PC-9 (cell line): ENCODE measurements at regions not wholly inside any gene's neighbourhood (a gene's known extent, or its start where the extent isn't known, plus 50 kb on each side); places are given as distances from the start of the nearest gene placed in this dataset.

Source experiments
- BruUV-seq: library from RNA; stranded (reverse); fragments of 400-500 nt; replicated peaks from 2 replicates; lab custom pipeline; 2021; lab: Mats Ljungman, UMichigan
- CTCF ChIA-PET: fragments of 300-600 bp; sonication (Branson Sonifier 250); formaldehyde crosslinking; loops from one replicate; lab custom pipeline; 2022; ENCODE audit warnings: antibody characterized with exemption; lab: Charles Lee
- POLR2A ChIA-PET: fragments of 300-600 bp; sonication (Branson Sonifier 250); formaldehyde crosslinking; loops from one replicate; lab custom pipeline; 2022; ENCODE audit warnings: antibody characterized with exemption; ENCODE audit not compliant: unreplicated experiment; lab: Charles Lee
- DNase-seq, 2 experiments: peaks; one replicate each; pipeline versions ENCODE4 v3.0.0 to v3.0.0-alpha.2; 2015 to 2022; ENCODE audit warnings: mixed read lengths in 1 of 2
- H2AFZ ChIP-seq: fragments of 200-600 bp; sonication (generic); 2 replicates; pipeline ENCODE4 v1.8.1; 2017; ENCODE audit warnings: antibody characterized with exemption
- H3F3A ChIP-seq: fragments of 200-600 bp; sonication (generic); 2 replicates; pipeline ENCODE4 v1.8.1; 2017; ENCODE audit warnings: antibody characterized with exemption, mild to moderate bottlenecking, low read depth; ENCODE audit not compliant: insufficient read depth
- H3K27ac ChIP-seq: fragments of 200-600 bp; sonication (generic); 2 replicates; pipeline ENCODE4 v1.6.1; 2016; ENCODE audit warnings: mixed run types
- H3K27me3 ChIP-seq: fragments of 200-600 bp; sonication (generic); 2 replicates; pipeline ENCODE4 v1.6.1; 2016; ENCODE audit warnings: low read depth, mixed run types; ENCODE audit not compliant: insufficient read depth
- H3K36me3 ChIP-seq: fragments of 200-600 bp; sonication (generic); 2 replicates; pipeline ENCODE4 v1.6.1; 2016; ENCODE audit warnings: low read depth, mixed run types
- H3K4me1 ChIP-seq: fragments of 200-600 bp; sonication (generic); replicated peaks from 2 replicates; pipeline ENCODE4 v1.6.1; 2016; ENCODE audit warnings: mixed run types; ENCODE audit not compliant: insufficient read depth
- H3K4me2 ChIP-seq: fragments of 200-600 bp; sonication (generic); 2 replicates; pipeline ENCODE4 v1.6.1; 2017; ENCODE audit warnings: mixed run types
- H3K4me3 ChIP-seq: fragments of 200-600 bp; sonication (generic); 2 replicates; pipeline ENCODE4 v1.6.1; 2016; ENCODE audit warnings: mixed run types
- H3K79me2 ChIP-seq: fragments of 200-600 bp; sonication (generic); 2 replicates; pipeline ENCODE4 v1.6.1; 2017; ENCODE audit warnings: low read depth, mixed run types
- H3K9me2 ChIP-seq: fragments of 200-600 bp; sonication (generic); 2 replicates; pipeline ENCODE4 v1.8.1; 2017; ENCODE audit warnings: mild to moderate bottlenecking; ENCODE audit not compliant: insufficient read depth
- H3K9me3 ChIP-seq: fragments of 200-600 bp; sonication (generic); 2 replicates; pipeline ENCODE4 v1.8.1; 2016; ENCODE audit warnings: low read depth; ENCODE audit not compliant: insufficient read depth
- H4K20me1 ChIP-seq: fragments of 200-600 bp; sonication (generic); 2 replicates; pipeline ENCODE4 v1.8.1; 2017; ENCODE audit not compliant: insufficient read depth
- CTCF ChIP-seq: fragments of 200-600 bp; sonication (generic); conservative IDR thresholded peaks from 2 replicates; pipeline ENCODE4 v1.6.1; 2017; ENCODE audit warnings: mixed run types, antibody characterized with exemption, mild to moderate bottlenecking, moderate library complexity
- EZH2 ChIP-seq: fragments of 200-600 bp; sonication (generic); IDR thresholded peaks from 2 replicates; pipeline ENCODE4 v1.8.0; 2017; ENCODE audit warnings: antibody characterized with exemption, low read depth
- intact Hi-C: fragments of 100-400 bp; cut with micrococcal nuclease; formaldehyde crosslinking; loops from one replicate; pipeline ENCODE4 v1.10.0; 2022; ENCODE audit not compliant: unreplicated experiment

- Histone ChIP-seq H3K27me3 (no peaks in the 10 kb centered on the region), H4K20me1 (no peaks in the 10 kb centered on the region), H3K4me1 (no peaks in the 10 kb centered on the region), H3K36me3 (no peaks in the 10 kb centered on the region), H3K27ac (no peak overlapping the region), H2AFZ (no peak overlapping the region), H3F3A (no peaks in the 10 kb centered on the region), H3K9me3 (no peaks in the 10 kb centered on the region), H3K79me2 (no peaks in the 10 kb centered on the region), H3K9me2 (no peaks in the 10 kb centered on the region), H3K4me2 (no peak overlapping the region), H3K4me3 (no peak overlapping the region)
- BruUV-seq, result no TSS peak
- DNase-seq, result no peak
- intact Hi-C loops, result no loop called here
- ChIA-PET POLR2A (no interaction called here), CTCF (no interaction called here)
- no peak for TF ChIP-seq CTCF
- TF ChIP-seq EZH2, result no peak
These were observed 567.2 kb downstream of the SNAPC1 start for GRCh38 chr14:62329427-62329826.

- Histone ChIP-seq H3K79me2 (no peaks in the 10 kb centered on the region), H3K4me2 (no peak overlapping the region), H3K36me3 (no peaks in the 10 kb centered on the region), H3K9me3 (0 out of 2 replicates have a peak, but pooled peaks cover 7% of the 10 kb centered on the region), H3K9me2 (no peaks in the 10 kb centered on the region; the same call in 1 of the 2 replicates), H3K4me1 (no peaks in the 10 kb centered on the region), H3K27ac (no peak overlapping the region), H4K20me1 (no peaks in the 10 kb centered on the region), H3K4me3 (no peak overlapping the region), H2AFZ (no peak overlapping the region), H3K27me3 (no peaks in the 10 kb centered on the region), H3F3A (no peaks in the 10 kb centered on the region)
- DNase-seq, result no peak
- intact Hi-C loops, result no loop called here
- ChIA-PET POLR2A (no interaction called here), CTCF (no interaction called here)
- no peak for TF ChIP-seq CTCF
- no peak for TF ChIP-seq EZH2
- no TSS peak for BruUV-seq
These were observed 585.4 kb downstream of the SNAPC1 start for GRCh38 chr14:62347562-62348011.

- no peaks in the 10 kb centered on the region for H3K4me1 ChIP-seq
- ChIA-PET POLR2A (no interaction called here), CTCF (no interaction called here)
- no peak for DNase-seq
- H3K9me3 ChIP-seq, result peaks cover 2% of the 10 kb centered on the region; the same call in 1 of the 2 replicates
- no peak overlapping the region for H2AFZ ChIP-seq
- no TSS peak for BruUV-seq
- H3K9me2 ChIP-seq, result no peaks in the 10 kb centered on the region
- no peak overlapping the region for H3K27ac ChIP-seq
- no peak overlapping the region for H3K4me3 ChIP-seq
- no peaks in the 10 kb centered on the region for H3K79me2 ChIP-seq
- no peak for TF ChIP-seq EZH2
- TF ChIP-seq CTCF, result no peak
- H3F3A ChIP-seq, result no peaks in the 10 kb centered on the region
- H3K4me2 ChIP-seq, result no peak overlapping the region
- no peaks in the 10 kb centered on the region for H3K36me3 ChIP-seq
- no peaks in the 10 kb centered on the region for H4K20me1 ChIP-seq
- intact Hi-C loops, result no loop called here
- H3K27me3 ChIP-seq, result no peaks in the 10 kb centered on the region
These were observed 595.1 kb downstream of the SNAPC1 start for GRCh38 chr14:62357362-62357761.
